Transverse colon (tissue), 4 donors: ENCODE measurements at regions not wholly inside any gene's neighbourhood (a gene's known extent, or its start where the extent isn't known, plus 50 kb on each side); places are given as distances from the start of the nearest gene placed in this dataset.

ENCODE experiments used
- DNase-seq: peaks from one replicate; pipeline ENCODE4 v3.0.0-alpha.2; 2019
- H3K27ac ChIP-seq, 4 donors: fragments of 200-600 bp; sonication (generic); 2 replicates each; pipeline ENCODE4 v1.5.1; 2016 to 2018; ENCODE audit warnings: inconsistent platforms in 4 of 4
- H3K27me3 ChIP-seq: fragments of 200-600 bp; sonication (generic); 2 replicates; pipeline ENCODE4 v1.5.1; 2017; ENCODE audit warnings: inconsistent platforms
- H3K36me3 ChIP-seq, 4 donors: fragments of 200-600 bp; sonication (generic); 2 replicates each; pipeline ENCODE4 v1.5.1; 2017 to 2019; ENCODE audit warnings: inconsistent platforms in 4 of 4
- H3K4me1 ChIP-seq, 4 donors: fragments of 200-600 bp; sonication (generic); 2 replicates each; pipeline ENCODE4 v1.5.1; 2017 to 2020; ENCODE audit warnings: inconsistent platforms in 4 of 4
- H3K4me3 ChIP-seq, 4 donors: fragments of 200-600 bp; sonication (generic); 1 replicate in 1 of 4; 2 replicates in 3 of 4; pipeline versions ENCODE4 v1.5.1 to v1.6.1; 2017 to 2019; ENCODE audit warnings: inconsistent platforms in 4 of 4
- H3K9me3 ChIP-seq, 2 donors: fragments of 200-600 bp; sonication (generic); 2 replicates each; pipeline ENCODE4 v1.5.1; 2017 to 2019; ENCODE audit warnings: inconsistent platforms in 2 of 2
- CTCF ChIP-seq, 5 experiments: fragments of 200-600 bp in 3 of 5; fragments of 450-650 bp in 2 of 5; sonication (generic) in 3 of 5; IDR thresholded peaks; 1 replicate in 2 of 5; 2 replicates in 3 of 5; pipeline ENCODE4 v1.5.1; 2016 to 2017; ENCODE audit warnings: antibody characterized with exemption in 5 of 5, inconsistent platforms in 3 of 5, mild to moderate bottlenecking in 2 of 5, moderate library complexity in 1 of 5
- EP300 ChIP-seq: sonication (generic); formaldehyde crosslinking; IDR thresholded peaks from one replicate; pipeline ENCODE4 v1.6.1; 2017; ENCODE audit warnings: antibody characterized with exemption, low read depth
- POLR2A ChIP-seq: fragments of 450-650 bp; IDR thresholded peaks from one replicate; pipeline ENCODE4 v1.6.1; 2016; ENCODE audit warnings: antibody characterized with exemption, mild to moderate bottlenecking, moderate library complexity
- POLR2AphosphoS5 ChIP-seq, 3 donors: sonication (generic); formaldehyde crosslinking; IDR thresholded peaks; one replicate each; pipeline ENCODE4 v1.6.1; 2016; ENCODE audit warnings: antibody characterized with exemption in 3 of 3
- WGBS, 2 donors: methylation state at CpG; one replicate each; pipeline ENCODE4 v1.1.5; 2018; ENCODE audit warnings: low coverage in 1 of 2; 5-methylcytosine and 5-hydroxymethylcytosine counted together
- in situ Hi-C, 4 donors: fragments of 200-750 bp; cut with MboI; loops; one replicate each; pipeline versions ENCODE4 v1.15.0 to v1.15.1; 2017; ENCODE audit warnings: low sequenced_read_pairs in 3 of 4, low pct_ligation_motif_present in 1 of 4, low pct_unique_long_range_greater_than_20kb in 1 of 4
- intact Hi-C: fragments of 100-400 bp; cut with DNase I; formaldehyde crosslinking; loops from one replicate; pipeline ENCODE4 v1.15.1; 2023; ENCODE audit warnings: low total_unique reads

DNA sequence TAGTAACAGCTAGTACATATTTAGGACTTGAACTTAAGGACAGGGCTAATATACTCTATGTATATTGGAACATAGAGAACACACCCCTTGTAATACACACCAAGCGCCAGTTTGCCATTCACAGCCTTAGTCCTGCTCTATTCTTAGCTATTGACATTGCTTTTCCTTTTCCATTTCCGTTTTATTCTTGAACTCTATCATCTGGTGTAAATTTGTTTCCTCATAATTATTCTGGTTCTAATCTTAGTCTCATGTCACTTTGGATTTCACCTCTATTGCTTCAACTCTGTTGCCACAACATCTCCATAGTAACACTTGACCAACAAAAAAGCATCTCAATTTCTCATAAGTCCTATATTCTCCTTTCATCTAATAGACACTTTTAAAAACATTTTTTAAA, 225.7 kb downstream of the PHLDA1 start:
- Histone ChIP-seq H3K9me3 (no peaks in the 10 kb centered on the region), H3K27ac (no peak overlapping the region), H3K4me1 (no peaks in the 10 kb centered on the region), H3K36me3 (no peaks in the 10 kb centered on the region), H3K4me3 (no peak overlapping the region), H3K27me3 (no peaks in the 10 kb centered on the region)
- in situ Hi-C loops (no loop called here), intact Hi-C loops (no loop called here)
- TF ChIP-seq POLR2AphosphoS5 (IDR thresholded peaks at IDR 0.05): no peak
- 71 to 87% methylated on average over 2 of the region's 2 CpGs for WGBS, 2 donors
- no peak for DNase-seq

DNA sequence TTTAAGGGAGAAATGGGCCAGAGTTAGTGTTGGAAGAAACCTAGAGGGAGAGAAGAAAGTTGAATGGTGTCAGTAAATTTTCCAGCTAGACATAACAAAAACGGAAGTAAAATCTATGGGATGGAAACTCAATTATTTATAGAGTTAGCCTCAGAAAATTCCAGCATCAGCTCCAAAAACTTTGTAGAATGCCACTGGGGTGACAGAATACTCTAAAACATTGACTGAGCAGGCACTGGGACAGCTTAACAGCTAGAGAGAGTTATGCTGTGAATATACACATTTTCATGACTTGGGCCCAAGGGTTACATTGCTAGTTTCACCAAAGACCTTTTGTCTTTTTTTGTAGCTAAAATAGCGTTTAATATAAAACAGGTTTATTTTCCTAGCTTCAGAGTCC, 226.3 kb downstream of the PHLDA1 start:
- H3K9me3 ChIP-seq: no peaks in the 10 kb centered on the region
- H3K27me3 ChIP-seq: no peaks in the 10 kb centered on the region
- no peaks in the 10 kb centered on the region for H3K4me1 ChIP-seq
- DNase-seq: no peak
- in situ Hi-C loops (no loop called here), intact Hi-C loops (no loop called here)
- H3K4me3 ChIP-seq: no peak overlapping the region
- WGBS, 2 donors: 65 to 85% methylated on average over 2 of the region's 2 CpGs
- no peak overlapping the region for H3K27ac ChIP-seq
- H3K36me3 ChIP-seq: no peaks in the 10 kb centered on the region
- TF ChIP-seq POLR2AphosphoS5 (IDR thresholded peaks at IDR 0.05): no peak
- no peak for TF ChIP-seq POLR2A
- TF ChIP-seq CTCF (IDR thresholded peaks at IDR 0.05): no peak
- TF ChIP-seq EP300: no peak

GRCh38 chr12:75798136-75798926, 233.2 kb downstream of the PHLDA1 start:
- Histone ChIP-seq H3K4me3 (no peak overlapping the region), H3K36me3 (no peaks in the 10 kb centered on the region), H3K4me1 (no peaks in the 10 kb centered on the region), H3K27me3 (no peaks in the 10 kb centered on the region), H3K27ac (no peak overlapping the region), H3K9me3 (no peaks in the 10 kb centered on the region)
- DNase-seq: no peak
- in situ Hi-C loops (no loop called here), intact Hi-C loops (no loop called here)
- WGBS, 2 donors: 68 to 72% methylated on average over 4 of the region's 4 CpGs
- TF ChIP-seq POLR2A: no peak
- TF ChIP-seq POLR2AphosphoS5 (IDR thresholded peaks at IDR 0.05): no peak
- no peak for TF ChIP-seq EP300
- no peak for TF ChIP-seq CTCF (IDR thresholded peaks at IDR 0.05)

DNA sequence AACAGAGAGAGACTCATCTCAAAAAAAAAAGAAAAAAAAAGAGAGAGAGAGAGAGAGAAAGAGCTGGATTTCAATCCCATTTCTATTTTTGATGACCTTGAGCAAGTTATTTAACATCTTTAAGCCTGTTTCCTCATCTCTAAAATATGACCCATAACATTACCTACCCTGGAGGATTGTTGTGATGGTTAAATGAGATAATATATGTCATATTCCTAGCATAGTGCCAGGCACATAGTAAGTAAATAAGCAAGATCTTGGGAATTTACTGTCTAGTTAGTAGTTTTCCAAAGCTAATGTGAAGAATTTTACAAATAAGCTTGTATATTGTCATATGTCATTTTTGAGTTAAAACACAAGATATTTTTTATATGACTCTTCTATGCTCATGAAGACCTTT, 236.5 kb downstream of the PHLDA1 start:
- TF ChIP-seq POLR2A (no peak), EP300 (no peak), CTCF (IDR thresholded peaks at IDR 0.05) (no peak), POLR2AphosphoS5 (IDR thresholded peaks at IDR 0.05) (no peak)
- Histone ChIP-seq H3K36me3 (no peaks in the 10 kb centered on the region), H3K9me3 (no peaks in the 10 kb centered on the region), H3K4me1 (no peaks in the 10 kb centered on the region), H3K27me3 (no peaks in the 10 kb centered on the region), H3K4me3 (no peak overlapping the region), H3K27ac (no peak overlapping the region)
- intact Hi-C loops: no loop called here
- in situ Hi-C loops: no loop called here
- no peak for DNase-seq

- TF ChIP-seq CTCF (IDR thresholded peaks at IDR 0.05) (no peak), EP300 (no peak), POLR2AphosphoS5 (IDR thresholded peaks at IDR 0.05) (no peak), POLR2A (no peak)
- no peak overlapping the region for H3K27ac ChIP-seq
- WGBS, 2 donors: 0% methylated on average over 1 of the region's 1 CpG
- in situ Hi-C loops (no loop called here), intact Hi-C loops (no loop called here)
- no peaks in the 10 kb centered on the region for H3K4me1 ChIP-seq
- H3K27me3 ChIP-seq: no peaks in the 10 kb centered on the region
- no peaks in the 10 kb centered on the region for H3K36me3 ChIP-seq
- no peaks in the 10 kb centered on the region for H3K9me3 ChIP-seq
- DNase-seq: no peak
- no peak overlapping the region for H3K4me3 ChIP-seq
Measured at GRCh38 chr12:75792687-75793086, 238.9 kb downstream of the PHLDA1 start.
